SKM-1 treated with dmso at 0.1 percent for 144 hours (cell line): ENCODE measurements at regions not wholly inside any gene's neighbourhood (a gene's known extent, or its start where the extent isn't known, plus 50 kb on each side); places are given as distances from the start of the nearest gene placed in this dataset.
"Not testable (repeated sequence)": the region's sequence is repeated elsewhere in the genome, so short reads cannot be mapped to it uniquely, and the experiment has no call there.

Source experiments
- DNase-seq: peaks from one replicate; lab custom pipeline; 2025; ENCODE audit not compliant: unreplicated experiment; lab: John Stamatoyannopoulos, UW

- not testable (repeated sequence) for DNase-seq
Observed at GRCh38 chr11:134851503-134852224, 439.6 kb upstream of the B3GAT1 start.

DNA sequence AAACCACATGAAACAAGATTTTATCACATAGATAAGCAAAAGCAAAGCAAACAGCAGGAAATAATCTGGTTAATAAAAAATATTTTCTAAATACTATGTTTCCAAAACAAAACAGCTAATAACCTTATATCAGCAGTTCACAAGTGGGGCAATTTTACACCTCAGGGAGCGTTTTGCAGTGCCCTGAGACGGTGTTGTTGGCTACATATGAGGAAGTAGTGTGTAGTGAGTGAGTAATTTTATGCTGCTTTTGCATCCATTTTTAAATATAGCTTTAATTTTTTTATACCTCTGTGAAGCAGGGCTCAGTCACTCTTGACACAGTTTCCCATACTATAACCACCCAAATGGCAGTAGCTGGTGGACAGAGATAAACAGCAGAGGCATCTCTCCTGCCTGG, 438.5 kb upstream of the B3GAT1 start:
- DNase-seq: no peak

- DNase-seq: no peak
Observed at GRCh38 chr11:134849833-134850232, 437.8 kb upstream of the B3GAT1 start.

DNA sequence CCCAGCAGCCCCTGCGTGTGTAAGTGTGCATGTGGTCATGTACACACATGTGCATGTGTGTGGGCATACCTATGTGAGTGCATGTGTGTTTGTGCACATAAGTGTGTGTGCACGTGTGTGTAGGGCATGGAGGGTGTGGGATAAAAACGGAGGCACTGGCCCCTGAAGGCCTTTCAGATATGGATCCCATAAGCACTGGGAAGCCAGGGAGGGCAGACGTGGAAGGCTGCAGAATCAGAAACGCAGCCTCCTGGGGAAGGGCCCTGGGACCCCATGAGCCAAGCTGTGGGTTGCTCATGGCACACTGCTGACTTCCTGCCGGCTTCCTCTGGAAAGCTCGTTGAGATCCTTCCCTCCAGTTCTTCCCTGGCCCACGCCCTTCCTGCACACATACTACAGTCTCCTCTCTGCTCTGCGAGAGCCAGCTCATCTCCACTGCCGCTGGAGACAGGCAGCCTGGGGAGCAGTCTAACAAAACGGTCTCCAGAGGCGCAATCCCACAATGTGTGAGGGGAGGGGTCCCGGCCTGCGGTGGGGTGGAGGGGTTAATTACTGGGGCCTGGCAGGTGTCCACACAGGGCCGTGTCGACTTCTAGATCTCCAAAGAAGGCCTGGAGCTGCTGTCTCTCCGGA, 435.2 kb upstream of the B3GAT1 start:
- DNase-seq: no peak

DNA sequence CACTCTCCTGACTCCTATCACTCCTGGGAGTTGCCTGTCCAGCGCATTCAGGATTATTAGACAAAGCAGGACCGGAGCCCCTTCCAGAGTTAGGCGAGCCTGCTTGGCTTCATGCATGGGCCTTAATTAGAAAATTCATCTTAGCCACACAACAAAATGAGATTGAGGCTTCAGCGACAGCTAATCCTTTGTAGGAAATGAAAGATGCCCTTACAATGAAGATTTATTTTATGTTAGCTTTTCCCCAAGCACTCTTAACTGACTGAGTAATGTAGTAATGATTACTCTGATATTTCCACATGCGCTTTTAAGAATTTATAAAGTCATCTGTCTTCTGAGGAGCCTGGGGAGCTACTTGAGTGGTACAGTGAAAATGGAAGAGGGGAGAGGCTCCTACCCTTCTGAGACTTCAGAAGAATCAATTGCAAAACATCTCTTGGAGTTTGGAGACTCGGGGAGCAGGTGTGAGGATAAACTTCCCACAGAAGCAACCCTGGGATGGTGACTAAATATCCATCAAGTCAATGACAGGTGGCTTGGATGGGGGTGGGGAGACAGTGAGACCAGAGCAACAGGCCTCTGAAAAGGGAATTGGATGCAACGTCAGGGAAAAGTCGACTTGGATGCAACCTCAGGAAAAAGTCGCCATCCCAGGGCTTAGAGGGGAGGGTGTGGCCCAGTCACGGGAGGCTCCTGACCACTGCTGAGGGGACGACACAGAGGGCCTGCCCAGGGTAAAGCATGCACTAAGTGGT, 434.5 kb upstream of the B3GAT1 start:
- no peak for DNase-seq

DNA sequence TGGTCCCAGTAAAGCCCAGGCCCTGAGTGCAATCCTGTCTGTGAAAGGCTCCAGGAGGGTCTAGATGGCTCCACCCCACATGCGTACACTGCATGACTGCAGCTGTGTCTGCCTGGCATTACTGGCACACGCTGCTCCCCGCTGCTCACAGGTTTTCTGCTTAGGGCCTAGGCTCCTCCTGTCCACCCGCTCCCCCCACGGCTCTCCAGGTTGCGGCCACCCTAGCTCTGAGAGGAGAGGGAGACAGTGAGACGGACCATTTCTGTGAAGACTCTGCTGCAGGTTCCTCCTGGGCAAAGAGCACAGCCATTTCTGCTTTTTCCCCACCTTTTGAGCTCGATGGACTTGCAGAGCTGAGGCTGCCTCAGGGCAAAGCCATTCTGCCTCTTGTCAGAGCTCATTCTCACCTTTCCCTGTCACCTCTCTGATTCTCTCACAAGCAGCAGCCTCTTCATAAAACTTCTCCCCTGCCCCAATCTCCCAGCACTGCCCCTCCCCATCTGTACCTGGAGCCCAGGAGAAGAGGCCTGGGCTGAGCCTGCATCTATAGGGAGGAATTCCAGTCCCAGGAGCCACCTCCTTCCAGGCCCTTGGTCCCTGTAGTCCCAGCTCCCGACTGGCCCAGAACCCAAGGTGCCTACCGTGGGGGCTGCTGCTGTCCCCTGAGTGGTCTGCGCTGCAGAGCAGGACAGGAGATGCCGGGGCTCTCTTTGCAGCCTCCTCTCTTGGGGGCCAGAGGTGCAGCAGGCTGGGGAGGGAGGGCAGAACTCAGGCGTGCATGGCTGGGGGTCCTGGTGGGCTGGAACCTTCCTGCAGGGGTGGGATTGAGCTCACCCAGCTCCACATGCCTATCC, 433.7 kb upstream of the B3GAT1 start:
- no peak for DNase-seq

DNA sequence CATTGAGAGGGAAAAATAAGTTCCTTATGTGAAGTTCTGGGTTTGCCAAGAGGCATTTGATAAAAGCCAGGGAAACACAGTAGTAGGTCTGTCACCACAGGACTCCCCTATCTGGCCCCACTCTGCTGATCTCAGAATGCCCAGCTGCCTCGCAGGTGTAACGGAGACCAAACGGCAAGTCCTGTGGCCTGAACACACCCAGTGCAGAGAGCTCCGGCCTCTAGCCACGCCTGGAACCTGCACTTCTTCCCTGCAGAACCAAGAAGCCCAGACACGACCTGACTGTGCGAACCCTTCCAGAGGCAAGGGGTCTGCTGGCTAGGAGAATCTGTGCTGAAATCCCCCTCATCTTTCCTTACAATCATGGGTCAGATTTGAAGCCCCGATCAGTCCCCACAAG, 432.8 kb upstream of the B3GAT1 start:
- no peak for DNase-seq

DNA sequence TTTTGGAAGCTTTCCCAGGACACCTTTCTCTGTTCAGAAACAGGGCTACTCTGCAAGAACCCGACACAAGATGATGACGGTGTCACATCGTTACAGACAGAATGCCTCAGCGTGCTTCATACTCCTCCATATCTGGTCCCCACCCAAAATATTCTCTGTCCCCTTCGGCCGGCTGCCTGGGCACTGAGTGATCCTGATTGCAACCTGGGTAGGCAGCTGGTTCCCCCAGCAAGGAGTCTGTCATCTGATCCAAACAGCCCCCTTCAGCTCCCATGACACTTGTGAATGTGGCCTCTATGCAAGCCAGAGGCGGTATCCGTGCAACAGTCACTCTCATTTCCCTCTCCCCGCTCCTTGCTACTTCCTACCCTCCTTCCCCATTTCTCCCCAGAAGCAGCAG, 431.7 kb upstream of the B3GAT1 start:
- no peak for DNase-seq

- no peak for DNase-seq
Observed at GRCh38 chr11:134843020-134843419, 431.0 kb upstream of the B3GAT1 start.

GRCh38 chr11:134841972-134842371, 429.9 kb upstream of the B3GAT1 start:
- DNase-seq: no peak

- DNase-seq: no peak
Observed at GRCh38 chr11:134841411-134841810, 429.4 kb upstream of the B3GAT1 start.

- DNase-seq: no peak
Observed at GRCh38 chr11:134840945-134841344, 428.9 kb upstream of the B3GAT1 start.

- DNase-seq: not testable (repeated sequence)
Observed at GRCh38 chr11:134840165-134840564, 428.1 kb upstream of the B3GAT1 start.

DNA sequence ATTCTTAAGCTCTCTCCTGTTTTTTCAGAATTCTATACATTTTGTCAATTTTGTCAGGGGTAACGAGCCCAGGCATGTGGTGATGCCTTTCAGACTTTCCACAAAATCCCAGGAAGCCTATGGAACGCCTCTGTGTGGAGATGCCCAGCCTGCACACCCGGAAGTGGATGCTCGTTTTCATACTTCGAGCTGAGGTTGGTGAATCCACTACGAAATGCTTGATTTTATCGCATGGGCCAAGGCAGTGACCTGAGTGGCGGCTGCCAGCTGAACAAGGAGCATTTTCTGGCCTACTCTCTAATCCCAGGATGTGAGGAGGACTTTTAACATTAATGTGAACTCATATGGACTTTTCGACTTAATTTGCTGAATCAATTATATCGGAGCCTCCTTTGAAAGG, 426.7 kb upstream of the B3GAT1 start:
- DNase-seq: no peak

DNA sequence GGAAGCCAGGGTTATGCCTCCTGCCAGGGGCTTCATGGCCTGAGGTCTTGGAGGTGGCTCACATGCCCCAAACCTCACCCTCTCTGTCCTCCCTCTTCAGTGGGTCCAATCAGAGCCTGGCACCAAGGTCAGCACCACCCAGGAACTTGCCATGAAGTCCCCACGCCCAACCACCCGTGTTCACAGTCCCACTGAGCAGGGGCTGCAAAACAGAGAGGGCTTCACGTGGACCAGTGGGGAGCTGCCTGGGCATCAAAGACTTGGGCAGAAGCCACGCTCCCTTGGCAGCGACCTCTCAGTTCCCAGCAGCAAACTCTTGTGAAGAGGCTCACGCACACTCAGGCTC, 425.8 kb upstream of the B3GAT1 start:
- DNase-seq: no peak

DNA sequence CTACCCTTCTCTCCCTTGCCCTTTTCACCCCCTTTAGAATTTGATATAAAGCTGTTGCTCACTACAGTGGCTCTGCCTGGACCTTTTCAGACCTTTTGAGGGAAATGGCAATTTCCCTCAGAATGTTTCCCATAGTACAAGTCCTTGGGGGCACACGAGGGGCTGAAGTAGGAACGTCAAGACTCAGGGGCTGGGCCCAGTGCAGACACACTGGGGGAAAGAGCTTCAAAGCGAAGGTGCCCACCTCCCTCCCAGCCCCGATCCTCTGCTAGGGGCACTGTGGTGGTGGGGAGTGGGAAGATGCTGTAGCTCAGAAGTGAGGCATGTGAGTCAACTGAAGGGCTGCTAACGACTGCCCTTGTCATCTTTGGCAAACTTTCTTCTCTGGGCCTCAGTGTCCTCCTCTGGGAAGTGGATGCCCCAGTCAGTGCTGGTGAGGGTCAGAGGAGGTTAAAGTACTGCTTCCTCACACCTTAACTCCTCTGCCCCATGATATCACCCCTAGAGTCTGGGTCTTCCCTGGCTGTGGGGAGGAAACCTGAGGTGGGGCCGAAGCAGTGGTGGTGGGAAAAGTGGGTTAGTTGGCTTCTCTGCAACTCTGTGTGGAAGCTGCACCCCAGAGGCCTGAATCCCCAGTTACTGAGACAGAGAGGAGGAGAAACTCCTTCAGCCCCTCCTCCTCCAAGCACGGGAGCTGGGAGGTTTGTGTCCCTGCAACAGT, 425.3 kb upstream of the B3GAT1 start:
- no peak for DNase-seq

DNA sequence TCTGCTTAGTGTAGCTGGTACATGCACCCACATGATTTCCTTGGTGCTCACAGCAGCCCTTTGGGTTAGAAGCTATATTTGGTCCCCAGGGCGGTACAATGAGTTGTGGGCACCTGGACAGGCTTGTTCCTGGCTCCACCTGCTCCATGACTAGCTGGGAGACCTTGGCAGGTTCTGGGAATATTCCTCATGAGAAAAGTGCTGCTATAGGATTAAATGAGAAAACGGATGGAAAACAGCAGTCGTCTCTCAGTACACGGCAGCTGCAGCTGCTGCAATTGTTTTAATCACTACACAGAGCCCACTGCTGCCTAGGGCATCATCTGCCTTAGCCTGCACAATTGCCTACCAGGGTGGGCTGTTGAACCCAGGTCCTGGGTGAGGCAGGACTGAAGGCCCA, 424.5 kb upstream of the B3GAT1 start:
- no peak for DNase-seq

DNA sequence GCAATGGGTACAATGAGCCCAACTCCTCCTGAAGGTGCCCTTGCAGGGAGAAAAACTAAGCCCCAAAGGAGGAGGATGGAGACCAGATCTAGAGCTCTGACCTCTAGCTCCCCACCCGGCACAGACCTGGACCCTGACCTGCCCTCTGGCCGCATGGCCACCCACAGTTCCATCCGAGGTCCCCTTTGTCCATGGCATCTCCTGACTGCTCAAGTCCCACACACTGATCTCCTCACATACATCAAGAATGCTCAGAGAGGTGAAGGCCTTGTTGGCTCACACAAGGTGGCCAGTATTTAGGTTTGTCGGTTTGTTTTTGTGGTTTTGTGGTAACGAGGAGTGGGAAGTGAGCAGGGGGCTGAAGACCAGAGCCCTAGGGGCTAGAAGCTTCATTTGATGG, 423.5 kb upstream of the B3GAT1 start:
- no peak for DNase-seq

DNA sequence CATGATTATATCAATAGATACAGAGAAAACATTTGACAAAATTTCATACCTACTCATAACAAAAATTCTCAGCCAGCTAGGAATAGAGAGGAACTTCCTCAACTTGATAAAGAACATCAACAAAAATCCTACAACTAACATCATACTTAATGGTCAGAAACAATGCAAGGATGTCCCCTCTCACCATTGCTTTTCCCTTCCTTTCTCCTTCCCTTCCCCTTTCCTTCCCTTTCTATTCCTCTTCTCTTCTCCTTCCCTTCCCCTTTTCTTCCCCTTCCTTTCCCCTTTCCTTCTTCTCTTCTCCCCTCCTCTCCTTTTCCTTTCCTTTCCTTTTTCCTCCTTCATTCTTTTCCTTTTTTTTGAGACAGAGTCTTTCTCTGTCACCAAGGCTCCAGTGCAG, 418.3 kb upstream of the B3GAT1 start:
- DNase-seq: no peak

GRCh38 chr11:134823970-134824369, 411.9 kb upstream of the B3GAT1 start:
- DNase-seq: no peak

GRCh38 chr11:134822897-134823296, 410.9 kb upstream of the B3GAT1 start:
- DNase-seq: no peak
